HepG2 (cell line): ENCODE measurements at regions not wholly inside any gene's neighbourhood (a gene's known extent, or its start where the extent isn't known, plus 50 kb on each side); places are given as distances from the start of the nearest gene placed in this dataset.
A peak's percentile ranks its signal among the peaks of the same experiment; 100 is the strongest.

Experiments
- ARID3A ChIP-seq: IDR thresholded peaks from 2 replicates; pipeline ENCODE4 v1.6.1; 2012; ENCODE audit warnings: low read depth, low read length, improper control_type of control experiment
- BCL6 ChIP-seq: IDR thresholded peaks from 2 replicates; pipeline ENCODE4 v1.6.1; 2016; ENCODE audit warnings: missing genetic modification reagents, missing compliant biosample characterization
- ERF ChIP-seq: IDR thresholded peaks from 2 replicates; pipeline ENCODE4 v1.6.1; 2018; ENCODE audit warnings: missing biosample characterization, missing genetic modification reagents
- HDAC2 ChIP-seq: sonication (generic); formaldehyde crosslinking; IDR thresholded peaks from 2 replicates; pipeline ENCODE4 v1.4.0; 2020; ENCODE audit warnings: missing genetic modification reagents
- HOMEZ ChIP-seq: IDR thresholded peaks from 2 replicates; pipeline ENCODE4 v1.6.1; 2016; ENCODE audit warnings: low read depth
- LRRFIP1 ChIP-seq: sonication (generic); formaldehyde crosslinking; conservative IDR thresholded peaks from 2 replicates; pipeline ENCODE4 v1.4.0; 2020; ENCODE audit warnings: missing genetic modification reagents
- NFIC ChIP-seq: IDR thresholded peaks from 2 replicates; pipeline ENCODE4 v1.6.1; 2012; ENCODE audit warnings: mild to moderate bottlenecking, low read length, inconsistent platforms
- PAXIP1 ChIP-seq: sonication (generic); formaldehyde crosslinking; conservative IDR thresholded peaks from 2 replicates; pipeline ENCODE4 v1.4.0; 2020; ENCODE audit warnings: mild to moderate bottlenecking, missing genetic modification reagents, moderate library complexity
- PHB2 ChIP-seq: fragments of 450-650 bp; IDR thresholded peaks from 2 replicates; pipeline ENCODE4 v1.6.1; 2018; ENCODE audit not compliant: partially characterized antibody
- SALL1 ChIP-seq: sonication (generic); formaldehyde crosslinking; IDR thresholded peaks from 2 replicates; pipeline ENCODE4 v1.8.0; 2022; ENCODE audit warnings: mild to moderate bottlenecking, missing genetic modification reagents
- SAP130 ChIP-seq: IDR thresholded peaks from 2 replicates; pipeline ENCODE4 v1.6.1; 2016; ENCODE audit warnings: low read depth
- SOX5 ChIP-seq: IDR thresholded peaks from 2 replicates; pipeline ENCODE4 v1.6.1; 2016; ENCODE audit warnings: borderline replicate concordance
- SOX6 ChIP-seq, 2 experiments: fragments of 450-650 bp in 1 of 2; sonication (generic) in 1 of 2; formaldehyde crosslinking in 1 of 2; IDR thresholded peaks; 2 replicates each; pipeline versions ENCODE4 v1.4.0 to v1.6.1; 2017 to 2020; ENCODE audit warnings: antibody characterized with exemption in 1 of 2, mild to moderate bottlenecking in 1 of 2, missing genetic modification reagents in 1 of 2
- TCF7 ChIP-seq: sonication (generic); IDR thresholded peaks from 2 replicates; pipeline ENCODE4 v1.6.1; 2016; ENCODE audit warnings: antibody characterized with exemption, low read depth
- TFE3 ChIP-seq: IDR thresholded peaks from 2 replicates; pipeline ENCODE4 v1.6.1; 2016
- ZGPAT ChIP-seq: IDR thresholded peaks from 2 replicates; pipeline ENCODE4 v1.6.1; 2016; ENCODE audit warnings: mild to moderate bottlenecking
- ZNF530 ChIP-seq: sonication (generic); formaldehyde crosslinking; IDR thresholded peaks from 2 replicates; pipeline ENCODE4 v1.5.0; 2020; ENCODE audit warnings: low read depth, mild to moderate bottlenecking, missing genetic modification reagents
- ZNF703 ChIP-seq: sonication (generic); formaldehyde crosslinking; IDR thresholded peaks from 2 replicates; pipeline ENCODE4 v1.5.1; 2020; ENCODE audit warnings: missing genetic modification reagents, mild to moderate bottlenecking, moderate library complexity, borderline replicate concordance
- ZNF792 ChIP-seq: IDR thresholded peaks from 2 replicates; pipeline ENCODE4 v1.6.1; 2016

GRCh38 chr18:31225668-31226067 is 63.0 kb upstream of the DSC1 start (continued):
- no peak for TF ChIP-seq SOX6 (IDR thresholded peaks at IDR 0.05)
- TF ChIP-seq SOX6 (CRISPR knock-in tag; IDR thresholded peaks at IDR 0.05), result peak; percentile 72
- no peak for TF ChIP-seq NFIC
- TF ChIP-seq ZNF792 (CRISPR knock-in tag), result peak; percentile 84
- peak; percentile 48; the same call in 1 of the 2 replicates for TF ChIP-seq SAP130
- no peak for TF ChIP-seq ZNF703 (CRISPR knock-in tag)
- no peak for TF ChIP-seq PHB2
- no peak for TF ChIP-seq LRRFIP1 (CRISPR knock-in tag)
- TF ChIP-seq ZNF530 (CRISPR knock-in tag), result no peak
- peak; percentile 67 for TF ChIP-seq SALL1 (CRISPR knock-in tag)
- peak; percentile 35; the same call in 1 of the 2 replicates for TF ChIP-seq PAXIP1
- no peak for TF ChIP-seq ZGPAT (CRISPR knock-in tag)
- TF ChIP-seq SOX5, result peak; percentile 75; the same call in 1 of the 2 replicates
- peak; percentile 33; the same call in 1 of the 2 replicates for TF ChIP-seq BCL6
- no peak for TF ChIP-seq TCF7
- 0 out of 2 replicates have a peak, but pooled peaks have one; percentile 21 for TF ChIP-seq HOMEZ (CRISPR knock-in tag)
- 0 out of 2 replicates have a peak, but pooled peaks have one; percentile 17 for TF ChIP-seq ERF (CRISPR knock-in tag)
- peak; percentile 51; the same call in 1 of the 2 replicates for TF ChIP-seq HDAC2 (CRISPR knock-in tag)
- TF ChIP-seq TFE3 (CRISPR knock-in tag), result 0 out of 2 replicates have a peak, but pooled peaks have one; percentile 16
- peak; percentile 45; the same call in 1 of the 2 replicates for TF ChIP-seq ARID3A
